Panc1 (cell line): ENCODE measurements at regions not wholly inside any gene's neighbourhood (a gene's known extent, or its start where the extent isn't known, plus 50 kb on each side); places are given as distances from the start of the nearest gene placed in this dataset.

Source experiments
- ATAC-seq: fragments of 200-7000 bp; cut with Tn5 transposase; 2 replicates; pipeline ENCODE4 v1.9.1; 2020; ENCODE audit warnings: mild to moderate bottlenecking, moderate library complexity
- BruUV-seq: library from RNA; stranded (reverse); fragments of 400-500 nt; replicated peaks from 2 replicates; lab custom pipeline; 2021; lab: Mats Ljungman, UMichigan
- CTCF ChIA-PET: fragments of 300-600 bp; sonication (Branson Sonifier 250); formaldehyde crosslinking; loops from one replicate; lab custom pipeline; 2022; ENCODE audit warnings: antibody characterized with exemption; lab: Charles Lee
- POLR2A ChIA-PET: fragments of 300-600 bp; sonication (Branson Sonifier 250); formaldehyde crosslinking; loops from one replicate; lab custom pipeline; 2022; ENCODE audit warnings: antibody characterized with exemption; lab: Charles Lee
- DNase-seq: peaks from one replicate; pipeline ENCODE4 v3.0.0-alpha.2; 2010; ENCODE audit warnings: low read depth, low spot score
- H3K27ac ChIP-seq: 2 replicates; pipeline ENCODE4 v1.5.1; 2011; ENCODE audit warnings: mild to moderate bottlenecking, low read length, inconsistent platforms
- H3K27me3 ChIP-seq: fragments of 200-500 bp; sonication (Bioruptor generic); 2 replicates; pipeline ENCODE4 v1.6.0; 2014; ENCODE audit warnings: low read length, inconsistent platforms; ENCODE audit not compliant: control insufficient read depth, insufficient read depth
- H3K36me3 ChIP-seq: fragments of 200-500 bp; sonication (Bioruptor generic); 2 replicates; pipeline ENCODE4 v1.5.1; 2014; ENCODE audit warnings: inconsistent platforms, mild to moderate bottlenecking, low read length, moderate library complexity; ENCODE audit not compliant: control insufficient read depth, insufficient read depth
- H3K4me1 ChIP-seq: 2 replicates; pipeline ENCODE4 v1.5.1; 2011; ENCODE audit warnings: inconsistent platforms, mild to moderate bottlenecking, low read length, moderate library complexity; ENCODE audit not compliant: control insufficient read depth, insufficient read depth
- H3K4me3 ChIP-seq, 2 experiments: 2 replicates each; pipeline ENCODE4 v1.5.1; 2011 to 2012; ENCODE audit warnings: low read depth in 2 of 2, low read length in 2 of 2, mild to moderate bottlenecking in 2 of 2, inconsistent platforms in 1 of 2, moderate library complexity in 1 of 2
- H3K9me3 ChIP-seq: fragments of 200-500 bp; sonication (Bioruptor generic); 2 replicates; pipeline ENCODE4 v1.5.1; 2014; ENCODE audit warnings: low read depth, mild to moderate bottlenecking, inconsistent platforms, low read length, moderate library complexity; ENCODE audit not compliant: control insufficient read depth, insufficient read depth
- POLR2AphosphoS5 ChIP-seq: IDR thresholded peaks from 2 replicates; pipeline ENCODE4 v1.6.1; 2012; ENCODE audit warnings: mild to moderate bottlenecking, low read depth, low read length, moderate library complexity
- SIN3A ChIP-seq: IDR thresholded peaks from 2 replicates; pipeline ENCODE4 v1.6.1; 2012; ENCODE audit warnings: low read depth, mild to moderate bottlenecking, low read length, moderate library complexity, borderline replicate concordance; ENCODE audit not compliant: insufficient read depth
- TCF7L2 ChIP-seq: IDR thresholded peaks from 2 replicates; pipeline ENCODE4 v1.6.1; 2011; ENCODE audit warnings: mild to moderate bottlenecking, low read depth, low read length, inconsistent platforms
- in situ Hi-C: cut with HindIII; loops from 2 replicates; pipeline ENCODE4 v1.10.0; 2016; ENCODE audit warnings: low sequenced_read_pairs, low pct_unique_long_range_greater_than_20kb
- intact Hi-C: fragments of 100-400 bp; cut with micrococcal nuclease; formaldehyde crosslinking; loops from one replicate; pipeline ENCODE4 v1.10.0; 2022; ENCODE audit not compliant: unreplicated experiment
- TF ChIP-seq, protein P1 (sequence below): fragments of 450-650 bp; IDR thresholded peaks from 2 replicates; pipeline ENCODE4 v1.5.1; 2017; ENCODE audit warnings: mild to moderate bottlenecking
- TF ChIP-seq, protein P2 (sequence below), 2 experiments: IDR thresholded peaks; 2 replicates each; pipeline ENCODE4 v1.6.1; 2011 to 2012; ENCODE audit warnings: low read depth in 2 of 2, control low read depth in 1 of 2, low read length in 1 of 2, mild to moderate bottlenecking in 1 of 2, moderate library complexity in 1 of 2; ENCODE audit not compliant: insufficient read depth in 1 of 2

DNA sequence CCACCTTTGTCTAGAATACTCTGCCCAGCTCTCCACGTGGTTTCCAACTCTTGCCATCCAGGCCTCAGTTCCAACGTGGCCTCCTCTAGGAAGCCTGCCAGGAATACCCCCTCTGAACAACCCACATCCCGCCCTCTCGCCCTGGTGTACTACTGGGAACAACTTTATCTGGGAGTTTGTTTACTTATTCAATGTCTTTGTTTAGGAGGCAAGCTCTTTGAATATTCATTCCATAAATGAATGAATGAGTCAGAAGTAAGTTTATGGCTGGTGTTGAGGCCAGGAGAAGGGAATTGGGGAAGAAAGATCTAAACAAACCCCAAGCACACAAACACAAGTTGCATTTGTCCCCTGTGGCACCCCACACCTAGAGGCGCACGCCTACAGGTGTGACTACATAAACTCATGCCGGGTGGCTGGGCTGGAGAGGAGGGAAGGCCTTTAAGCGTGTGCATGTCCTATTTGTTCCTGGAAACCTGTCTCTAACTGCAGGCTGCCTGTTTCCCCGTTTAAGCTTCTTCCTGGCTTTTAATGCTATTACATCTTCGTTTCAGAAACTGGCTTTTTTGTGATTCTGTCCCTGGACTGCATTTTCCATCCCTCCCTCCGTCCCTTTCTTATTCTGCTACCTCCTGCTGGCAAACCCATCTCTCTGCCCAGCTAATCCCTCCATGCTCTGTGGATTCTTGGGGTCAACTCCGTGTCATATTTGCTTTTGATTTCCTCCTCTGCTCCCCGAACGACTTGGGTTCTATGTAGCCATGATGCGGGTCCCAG lies 57.9 kb downstream of the FZD10 start:
- TF ChIP-seq SIN3A, result no peak
- TF ChIP-seq, protein P1, sequence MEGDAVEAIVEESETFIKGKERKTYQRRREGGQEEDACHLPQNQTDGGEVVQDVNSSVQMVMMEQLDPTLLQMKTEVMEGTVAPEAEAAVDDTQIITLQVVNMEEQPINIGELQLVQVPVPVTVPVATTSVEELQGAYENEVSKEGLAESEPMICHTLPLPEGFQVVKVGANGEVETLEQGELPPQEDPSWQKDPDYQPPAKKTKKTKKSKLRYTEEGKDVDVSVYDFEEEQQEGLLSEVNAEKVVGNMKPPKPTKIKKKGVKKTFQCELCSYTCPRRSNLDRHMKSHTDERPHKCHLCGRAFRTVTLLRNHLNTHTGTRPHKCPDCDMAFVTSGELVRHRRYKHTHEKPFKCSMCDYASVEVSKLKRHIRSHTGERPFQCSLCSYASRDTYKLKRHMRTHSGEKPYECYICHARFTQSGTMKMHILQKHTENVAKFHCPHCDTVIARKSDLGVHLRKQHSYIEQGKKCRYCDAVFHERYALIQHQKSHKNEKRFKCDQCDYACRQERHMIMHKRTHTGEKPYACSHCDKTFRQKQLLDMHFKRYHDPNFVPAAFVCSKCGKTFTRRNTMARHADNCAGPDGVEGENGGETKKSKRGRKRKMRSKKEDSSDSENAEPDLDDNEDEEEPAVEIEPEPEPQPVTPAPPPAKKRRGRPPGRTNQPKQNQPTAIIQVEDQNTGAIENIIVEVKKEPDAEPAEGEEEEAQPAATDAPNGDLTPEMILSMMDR, result no peak
- TF ChIP-seq, protein P2, sequence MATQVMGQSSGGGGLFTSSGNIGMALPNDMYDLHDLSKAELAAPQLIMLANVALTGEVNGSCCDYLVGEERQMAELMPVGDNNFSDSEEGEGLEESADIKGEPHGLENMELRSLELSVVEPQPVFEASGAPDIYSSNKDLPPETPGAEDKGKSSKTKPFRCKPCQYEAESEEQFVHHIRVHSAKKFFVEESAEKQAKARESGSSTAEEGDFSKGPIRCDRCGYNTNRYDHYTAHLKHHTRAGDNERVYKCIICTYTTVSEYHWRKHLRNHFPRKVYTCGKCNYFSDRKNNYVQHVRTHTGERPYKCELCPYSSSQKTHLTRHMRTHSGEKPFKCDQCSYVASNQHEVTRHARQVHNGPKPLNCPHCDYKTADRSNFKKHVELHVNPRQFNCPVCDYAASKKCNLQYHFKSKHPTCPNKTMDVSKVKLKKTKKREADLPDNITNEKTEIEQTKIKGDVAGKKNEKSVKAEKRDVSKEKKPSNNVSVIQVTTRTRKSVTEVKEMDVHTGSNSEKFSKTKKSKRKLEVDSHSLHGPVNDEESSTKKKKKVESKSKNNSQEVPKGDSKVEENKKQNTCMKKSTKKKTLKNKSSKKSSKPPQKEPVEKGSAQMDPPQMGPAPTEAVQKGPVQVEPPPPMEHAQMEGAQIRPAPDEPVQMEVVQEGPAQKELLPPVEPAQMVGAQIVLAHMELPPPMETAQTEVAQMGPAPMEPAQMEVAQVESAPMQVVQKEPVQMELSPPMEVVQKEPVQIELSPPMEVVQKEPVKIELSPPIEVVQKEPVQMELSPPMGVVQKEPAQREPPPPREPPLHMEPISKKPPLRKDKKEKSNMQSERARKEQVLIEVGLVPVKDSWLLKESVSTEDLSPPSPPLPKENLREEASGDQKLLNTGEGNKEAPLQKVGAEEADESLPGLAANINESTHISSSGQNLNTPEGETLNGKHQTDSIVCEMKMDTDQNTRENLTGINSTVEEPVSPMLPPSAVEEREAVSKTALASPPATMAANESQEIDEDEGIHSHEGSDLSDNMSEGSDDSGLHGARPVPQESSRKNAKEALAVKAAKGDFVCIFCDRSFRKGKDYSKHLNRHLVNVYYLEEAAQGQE (IDR thresholded peaks at IDR 0.05; ENCODE audit: insufficient read depth in 1 of 2, low read depth in 2 of 2, low read length in 1 of 2), result no peak
- H3K36me3 ChIP-seq, result no peaks in the 10 kb centered on the region
- BruUV-seq, result no TSS peak
- no peaks in the 10 kb centered on the region for H3K4me1 ChIP-seq
- in situ Hi-C loops (no loop called here), intact Hi-C loops (no loop called here)
- DNase-seq (no peak), ATAC-seq (no peak)
- no peaks in the 10 kb centered on the region for H3K9me3 ChIP-seq
- no peak overlapping the region for H3K4me3 ChIP-seq
- POLR2A ChIA-PET, result interaction anchor here (0.6 kb wide), 1 partner anchor 95 kb away, joined by 4 read pairs; no protein-coding TSS in a partner anchor
- no peak overlapping the region for H3K27ac ChIP-seq
- no peaks in the 10 kb centered on the region; the same call in 1 of the 2 replicates for H3K27me3 ChIP-seq
- CTCF ChIA-PET, result no interaction called here

DNA sequence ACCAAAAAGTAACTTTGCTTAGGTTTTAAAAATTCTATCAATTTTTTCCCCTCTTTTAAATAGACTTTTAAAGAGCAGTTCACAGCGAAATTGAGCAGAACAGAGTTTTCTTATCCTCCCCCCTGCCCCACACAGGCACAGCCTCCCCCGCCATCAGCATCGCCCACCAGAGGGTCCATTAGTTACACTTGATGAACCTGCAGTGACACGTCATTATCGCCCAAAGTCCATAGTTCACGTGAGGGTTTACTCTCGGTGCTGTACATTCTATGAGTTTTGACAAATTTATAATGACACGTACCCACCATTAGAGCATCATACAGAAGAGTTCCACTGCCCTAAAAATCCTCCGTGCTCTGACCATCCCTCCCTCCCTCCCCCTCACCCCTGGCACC lies 58.4 kb downstream of the FZD10 start:
- no peak for DNase-seq
- Histone ChIP-seq H3K9me3 (no peaks in the 10 kb centered on the region), H3K36me3 (no peaks in the 10 kb centered on the region), H3K4me3 (no peak overlapping the region), H3K27me3 (no peaks in the 10 kb centered on the region; the same call in 1 of the 2 replicates), H3K27ac (no peak overlapping the region), H3K4me1 (no peaks in the 10 kb centered on the region)
- CTCF ChIA-PET, result interaction anchor here (0.6 kb wide), 1 partner anchor 51 kb away, joined by 7 read pairs; no protein-coding TSS in a partner anchor
- POLR2A ChIA-PET, result interaction anchor here (0.6 kb wide), 1 partner anchor 95 kb away, joined by 4 read pairs; no protein-coding TSS in a partner anchor
- TF ChIP-seq TCF7L2 (no peak), POLR2AphosphoS5 (no peak), SIN3A (no peak)
- TF ChIP-seq, protein P2 (IDR thresholded peaks at IDR 0.05; ENCODE audit: insufficient read depth in 1 of 2, low read depth in 2 of 2, low read length in 1 of 2), result no peak
- TF ChIP-seq, protein P1, result no peak
- intact Hi-C loops, result no loop called here
- ATAC-seq, result no peak
- BruUV-seq, result no TSS peak
- in situ Hi-C loops, result no loop called here
